ENCODE measurements at regions not wholly inside any gene's neighbourhood (a gene's known extent, or its start where the extent isn't known, plus 50 kb on each side); places are given as distances from the start of the nearest gene placed in this dataset.

DNA sequence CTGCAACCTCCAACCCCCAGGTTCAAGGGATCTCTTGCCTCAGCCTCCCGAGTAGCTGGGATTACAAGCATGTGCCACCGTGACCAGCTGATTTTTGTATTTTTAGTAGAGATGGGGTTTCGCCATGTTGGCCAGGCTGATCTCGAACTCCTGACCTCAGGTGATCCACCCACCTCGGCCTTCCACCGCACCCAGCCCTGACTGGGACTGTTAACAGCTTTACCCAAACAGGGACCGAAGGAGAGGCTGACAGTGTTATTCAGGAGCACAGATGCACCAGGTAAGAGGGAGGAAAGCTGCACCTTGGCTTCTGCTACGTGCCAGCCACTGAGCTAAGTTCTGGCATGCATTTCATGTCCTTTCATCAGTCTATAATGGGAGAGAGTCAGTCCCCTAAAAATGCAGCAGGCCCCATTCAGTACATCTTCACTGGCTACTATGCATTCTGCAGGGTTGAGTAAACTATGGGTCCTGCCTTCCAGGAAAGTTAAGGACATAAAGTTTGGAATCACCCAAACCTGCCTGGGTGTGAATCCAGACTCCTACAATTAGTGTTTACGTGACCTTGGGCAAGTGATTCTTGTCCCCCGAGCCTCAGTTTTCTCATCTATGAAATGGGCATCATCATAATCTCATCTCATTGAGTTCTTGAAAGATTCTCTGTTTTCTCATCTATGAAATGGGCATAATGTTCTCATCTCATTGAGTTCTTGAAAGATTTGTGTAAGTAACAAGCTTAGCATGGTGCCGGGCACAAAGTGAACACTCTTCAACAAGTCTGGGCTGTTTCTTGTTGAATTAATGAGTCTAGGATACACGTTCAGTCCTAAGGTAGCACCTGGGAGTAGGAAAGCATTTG, 82.2 kb downstream of the CPN2 start:
- TF ChIP-seq CTCF (IDR thresholded peaks at IDR 0.05; ENCODE audit: low read length) (no peak), EZH2phosphoT487 (IDR thresholded peaks at IDR 0.05; ENCODE audit: low read length) (no peak)
